ENCODE measurements at regions not wholly inside any gene's neighbourhood (a gene's known extent, or its start where the extent isn't known, plus 50 kb on each side); places are given as distances from the start of the nearest gene placed in this dataset.

- Histone ChIP-seq H3K27me3 (replicated peaks; ENCODE audit: insufficient read depth) (no peaks in the 10 kb centered on the region), H3K4me1 (ENCODE audit: control insufficient read depth in 1 of 2, low read depth in 2 of 2) (no peaks in the 10 kb centered on the region), H3K36me3 (no peaks in the 10 kb centered on the region), H3K4me3 (no peak overlapping the region), H3K27ac (no peak overlapping the region), H3K9me3 (no peaks in the 10 kb centered on the region)
- no peak for TF ChIP-seq CTCF (IDR thresholded peaks at IDR 0.05)
- ATAC-seq (ENCODE audit: insufficient number of reproducible peaks, low FRiP score, low read depth) (no peak), DNase-seq (ENCODE audit: low spot score) (no peak)
Observed at GRCh38 chr9:99556998-99557397, 264.7 kb upstream of the NR4A3 start.

GRCh38 chr9:99557816-99558215, 263.9 kb upstream of the NR4A3 start:
- no peaks in the 10 kb centered on the region for H3K4me1 ChIP-seq (ENCODE audit: control insufficient read depth in 1 of 2, low read depth in 2 of 2)
- TF ChIP-seq CTCF (IDR thresholded peaks at IDR 0.05): no peak
- DNase-seq (ENCODE audit: low spot score) (no peak), ATAC-seq (ENCODE audit: insufficient number of reproducible peaks, low FRiP score, low read depth) (no peak)
- H3K36me3 ChIP-seq: no peaks in the 10 kb centered on the region
- H3K4me3 ChIP-seq: no peak overlapping the region
- H3K27ac ChIP-seq: no peak overlapping the region
- H3K27me3 ChIP-seq (replicated peaks; ENCODE audit: insufficient read depth): no peaks in the 10 kb centered on the region
- no peaks in the 10 kb centered on the region for H3K9me3 ChIP-seq

GRCh38 chr9:99559776-99560175, 261.9 kb upstream of the NR4A3 start:
- DNase-seq (ENCODE audit: low spot score) (no peak), ATAC-seq (ENCODE audit: insufficient number of reproducible peaks, low FRiP score, low read depth) (no peak)
- Histone ChIP-seq H3K4me1 (ENCODE audit: control insufficient read depth in 1 of 2, low read depth in 2 of 2) (no peaks in the 10 kb centered on the region), H3K9me3 (no peaks in the 10 kb centered on the region), H3K27me3 (replicated peaks; ENCODE audit: insufficient read depth) (no peaks in the 10 kb centered on the region), H3K36me3 (no peaks in the 10 kb centered on the region), H3K27ac (no peak overlapping the region), H3K4me3 (no peak overlapping the region)
- TF ChIP-seq CTCF (IDR thresholded peaks at IDR 0.05): no peak

GRCh38 chr9:99560561-99560960, 261.1 kb upstream of the NR4A3 start:
- DNase-seq (ENCODE audit: low spot score): no peak
- H3K36me3 ChIP-seq: no peaks in the 10 kb centered on the region
- H3K4me1 ChIP-seq (ENCODE audit: control insufficient read depth in 1 of 2, low read depth in 2 of 2): no peaks in the 10 kb centered on the region
- no peak for ATAC-seq (ENCODE audit: insufficient number of reproducible peaks, low FRiP score, low read depth)
- no peak overlapping the region for H3K4me3 ChIP-seq
- H3K27me3 ChIP-seq (replicated peaks; ENCODE audit: insufficient read depth): no peaks in the 10 kb centered on the region
- no peak for TF ChIP-seq CTCF (IDR thresholded peaks at IDR 0.05)
- H3K27ac ChIP-seq: no peak overlapping the region
- H3K9me3 ChIP-seq: no peaks in the 10 kb centered on the region

GRCh38 chr9:99561509-99561917, 260.2 kb upstream of the NR4A3 start:
- no peaks in the 10 kb centered on the region for H3K9me3 ChIP-seq
- H3K27me3 ChIP-seq (replicated peaks; ENCODE audit: insufficient read depth): no peaks in the 10 kb centered on the region
- no peak overlapping the region for H3K4me3 ChIP-seq
- no peak overlapping the region for H3K27ac ChIP-seq
- no peak for TF ChIP-seq CTCF (IDR thresholded peaks at IDR 0.05)
- no peaks in the 10 kb centered on the region for H3K36me3 ChIP-seq
- DNase-seq (ENCODE audit: low spot score): no peak
- no peak for ATAC-seq (ENCODE audit: insufficient number of reproducible peaks, low FRiP score, low read depth)
- no peaks in the 10 kb centered on the region for H3K4me1 ChIP-seq (ENCODE audit: control insufficient read depth in 1 of 2, low read depth in 2 of 2)
